ENCODE measurements at regions not wholly inside any gene's neighbourhood (a gene's known extent, or its start where the extent isn't known, plus 50 kb on each side); places are given as distances from the start of the nearest gene placed in this dataset.

GRCh38 chr9:121601194-121601593 lies 50.2 kb upstream of the DAB2IP start:
- no peak for DNase-seq (ENCODE audit: low spot score)
